ENCODE measurements at regions not wholly inside any gene's neighbourhood (a gene's known extent, or its start where the extent isn't known, plus 50 kb on each side); places are given as distances from the start of the nearest gene placed in this dataset.
"Not testable (repeated sequence)": the region's sequence is repeated elsewhere in the genome, so short reads cannot be mapped to it uniquely, and the experiment has no call there.

GRCh38 chr4:101415962-101416361 lies 68.6 kb upstream of the PPP3CA start:
- no peak for DNase-seq

GRCh38 chr4:101414496-101414895 lies 67.2 kb upstream of the PPP3CA start:
- no peak for DNase-seq

- no peak for DNase-seq
These were observed 64.6 kb upstream of the PPP3CA start for GRCh38 chr4:101411926-101412325.

- not testable (repeated sequence) for DNase-seq
These were observed 64.1 kb upstream of the PPP3CA start for GRCh38 chr4:101411281-101411910.

- no peak for DNase-seq
These were observed 52.8 kb upstream of the PPP3CA start for GRCh38 chr4:101400096-101400495.

- no peak for DNase-seq
These were observed 51.5 kb upstream of the PPP3CA start for GRCh38 chr4:101398807-101399206.
